Transverse colon (tissue), 4 donors: ENCODE measurements at regions not wholly inside any gene's neighbourhood (a gene's known extent, or its start where the extent isn't known, plus 50 kb on each side); places are given as distances from the start of the nearest gene placed in this dataset.

ENCODE experiments used
- DNase-seq: peaks from one replicate; pipeline ENCODE4 v3.0.0-alpha.2; 2019
- H3K27ac ChIP-seq, 4 donors: fragments of 200-600 bp; sonication (generic); 2 replicates each; pipeline ENCODE4 v1.5.1; 2016 to 2018; ENCODE audit warnings: inconsistent platforms in 4 of 4
- H3K27me3 ChIP-seq: fragments of 200-600 bp; sonication (generic); 2 replicates; pipeline ENCODE4 v1.5.1; 2017; ENCODE audit warnings: inconsistent platforms
- H3K36me3 ChIP-seq, 4 donors: fragments of 200-600 bp; sonication (generic); 2 replicates each; pipeline ENCODE4 v1.5.1; 2017 to 2019; ENCODE audit warnings: inconsistent platforms in 4 of 4
- H3K4me1 ChIP-seq, 4 donors: fragments of 200-600 bp; sonication (generic); 2 replicates each; pipeline ENCODE4 v1.5.1; 2017 to 2020; ENCODE audit warnings: inconsistent platforms in 4 of 4
- H3K4me3 ChIP-seq, 4 donors: fragments of 200-600 bp; sonication (generic); 1 replicate in 1 of 4; 2 replicates in 3 of 4; pipeline versions ENCODE4 v1.5.1 to v1.6.1; 2017 to 2019; ENCODE audit warnings: inconsistent platforms in 4 of 4
- H3K9me3 ChIP-seq, 2 donors: fragments of 200-600 bp; sonication (generic); 2 replicates each; pipeline ENCODE4 v1.5.1; 2017 to 2019; ENCODE audit warnings: inconsistent platforms in 2 of 2
- CTCF ChIP-seq, 5 experiments: fragments of 200-600 bp in 3 of 5; fragments of 450-650 bp in 2 of 5; sonication (generic) in 3 of 5; IDR thresholded peaks; 1 replicate in 2 of 5; 2 replicates in 3 of 5; pipeline ENCODE4 v1.5.1; 2016 to 2017; ENCODE audit warnings: antibody characterized with exemption in 5 of 5, inconsistent platforms in 3 of 5, mild to moderate bottlenecking in 2 of 5, moderate library complexity in 1 of 5
- EP300 ChIP-seq: sonication (generic); formaldehyde crosslinking; IDR thresholded peaks from one replicate; pipeline ENCODE4 v1.6.1; 2017; ENCODE audit warnings: antibody characterized with exemption, low read depth
- POLR2A ChIP-seq: fragments of 450-650 bp; IDR thresholded peaks from one replicate; pipeline ENCODE4 v1.6.1; 2016; ENCODE audit warnings: antibody characterized with exemption, mild to moderate bottlenecking, moderate library complexity
- POLR2AphosphoS5 ChIP-seq, 3 donors: sonication (generic); formaldehyde crosslinking; IDR thresholded peaks; one replicate each; pipeline ENCODE4 v1.6.1; 2016; ENCODE audit warnings: antibody characterized with exemption in 3 of 3
- WGBS, 2 donors: methylation state at CpG; one replicate each; pipeline ENCODE4 v1.1.5; 2018; ENCODE audit warnings: low coverage in 1 of 2; 5-methylcytosine and 5-hydroxymethylcytosine counted together
- in situ Hi-C, 4 donors: fragments of 200-750 bp; cut with MboI; loops; one replicate each; pipeline versions ENCODE4 v1.15.0 to v1.15.1; 2017; ENCODE audit warnings: low sequenced_read_pairs in 3 of 4, low pct_ligation_motif_present in 1 of 4, low pct_unique_long_range_greater_than_20kb in 1 of 4
- intact Hi-C: fragments of 100-400 bp; cut with DNase I; formaldehyde crosslinking; loops from one replicate; pipeline ENCODE4 v1.15.1; 2023; ENCODE audit warnings: low total_unique reads

DNA sequence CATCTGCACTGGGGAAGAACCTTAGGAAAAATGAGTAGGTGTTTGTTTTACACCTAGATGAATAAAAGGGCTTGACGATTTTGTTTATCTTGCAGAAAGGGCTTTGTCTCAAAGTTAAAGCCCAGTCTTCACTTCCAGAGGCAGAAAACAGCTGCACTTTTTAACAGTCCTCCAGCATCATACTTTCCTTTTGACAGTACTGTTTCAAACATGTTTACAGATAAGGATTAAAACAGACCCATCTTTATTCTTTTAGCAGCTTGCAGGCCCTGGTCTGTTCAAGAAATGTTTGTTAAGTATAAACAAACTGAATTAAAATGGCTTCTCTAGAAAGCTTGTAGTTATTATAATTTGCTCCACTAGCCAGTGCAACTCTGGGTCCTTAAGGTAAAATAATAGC is 374.2 kb downstream of the EPHA7 start:
- DNase-seq = no peak
- WGBS, 2 donors = 0 to 43% methylated on average over 1 of the region's 1 CpG

DNA sequence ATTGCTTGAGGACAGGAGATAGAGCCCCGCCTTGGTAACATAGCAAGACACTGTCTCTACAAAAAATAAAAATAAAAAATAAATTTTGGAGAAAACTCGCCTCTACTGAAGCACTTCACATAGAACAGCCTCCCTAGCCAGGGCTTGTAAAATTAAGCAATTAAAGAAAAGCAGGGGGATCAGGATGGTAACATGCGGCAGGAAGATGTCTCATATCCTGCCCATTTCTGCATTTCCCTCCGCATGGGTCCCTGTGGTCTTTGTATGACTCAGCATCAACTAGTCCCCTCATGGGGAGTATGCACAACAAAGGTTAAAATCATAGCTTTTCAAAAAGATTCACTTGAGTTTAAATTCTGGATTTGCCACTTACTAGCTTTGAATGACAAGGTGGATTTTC is 379.0 kb downstream of the EPHA7 start:
- WGBS, 2 donors = 70 to 79% methylated on average over 2 to 4 of the region's 4 CpGs
- DNase-seq = no peak
- Histone ChIP-seq H3K27me3 (no peaks in the 10 kb centered on the region), H3K36me3 (no peaks in the 10 kb centered on the region), H3K9me3 (peaks cover 5 to 9% of the 10 kb centered on the region in 2 donors), H3K27ac (no peak overlapping the region), H3K4me3 (no peak overlapping the region), H3K4me1 (no peaks in the 10 kb centered on the region)
- intact Hi-C loops = no loop called here
- no peak for TF ChIP-seq POLR2A
- TF ChIP-seq POLR2AphosphoS5 (IDR thresholded peaks at IDR 0.05) = no peak
- no peak for TF ChIP-seq CTCF (IDR thresholded peaks at IDR 0.05)
- TF ChIP-seq EP300 = no peak
- in situ Hi-C loops = no loop called here

More for the DNA sequence above, 374.2 kb downstream of the EPHA7 start:
- in situ Hi-C loops = no loop called here
- Histone ChIP-seq H3K9me3 (no peaks in the 10 kb centered on the region), H3K36me3 (no peaks in the 10 kb centered on the region), H3K27me3 (no peaks in the 10 kb centered on the region), H3K4me3 (no peak overlapping the region), H3K4me1 (no peaks in the 10 kb centered on the region), H3K27ac (no peak overlapping the region)
- intact Hi-C loops = no loop called here
- TF ChIP-seq POLR2A (no peak), EP300 (no peak), CTCF (IDR thresholded peaks at IDR 0.05) (no peak), POLR2AphosphoS5 (IDR thresholded peaks at IDR 0.05) (no peak)

- Histone ChIP-seq H3K9me3 (peaks cover 5 to 9% of the 10 kb centered on the region in 2 donors), H3K36me3 (no peaks in the 10 kb centered on the region), H3K4me1 (no peaks in the 10 kb centered on the region), H3K27me3 (no peaks in the 10 kb centered on the region), H3K27ac (no peak overlapping the region), H3K4me3 (no peak overlapping the region)
- WGBS, 2 donors = 83 to 100% methylated on average over 1 of the region's 1 CpG
- intact Hi-C loops = no loop called here
- in situ Hi-C loops = no loop called here
- DNase-seq = no peak
- TF ChIP-seq POLR2A = no peak
- TF ChIP-seq CTCF (IDR thresholded peaks at IDR 0.05) = no peak
- no peak for TF ChIP-seq POLR2AphosphoS5 (IDR thresholded peaks at IDR 0.05)
- TF ChIP-seq EP300 = no peak
These were observed 382.5 kb downstream of the EPHA7 start for GRCh38 chr6:93036835-93037234.

- Histone ChIP-seq H3K4me1 (no peaks in the 10 kb centered on the region), H3K9me3 (peaks cover 5 to 9% of the 10 kb centered on the region in 2 donors), H3K36me3 (no peaks in the 10 kb centered on the region), H3K27ac (no peak overlapping the region), H3K27me3 (no peaks in the 10 kb centered on the region), H3K4me3 (no peak overlapping the region)
- in situ Hi-C loops (no loop called here), intact Hi-C loops (no loop called here)
- DNase-seq = no peak
- TF ChIP-seq POLR2AphosphoS5 (IDR thresholded peaks at IDR 0.05) (no peak), POLR2A (no peak), CTCF (IDR thresholded peaks at IDR 0.05) (no peak), EP300 (no peak)
These were observed 383.6 kb downstream of the EPHA7 start for GRCh38 chr6:93035756-93036155.
